Lower leg skin (tissue), 3 donors: ENCODE measurements at regions not wholly inside any gene's neighbourhood (a gene's known extent, or its start where the extent isn't known, plus 50 kb on each side); places are given as distances from the start of the nearest gene placed in this dataset.

Source experiments
- POLR2A ChIP-seq, 2 donors: fragments of 450-650 bp; IDR thresholded peaks; one replicate each; pipeline ENCODE4 v1.6.1; 2016 to 2017; ENCODE audit warnings: antibody characterized with exemption in 2 of 2, mild to moderate bottlenecking in 1 of 2, moderate library complexity in 1 of 2
- TF ChIP-seq, protein P1 (sequence below), 3 donors: fragments of 450-650 bp; IDR thresholded peaks; one replicate each; pipeline ENCODE4 v1.5.1; 2016; ENCODE audit warnings: antibody characterized with exemption in 3 of 3, mild to moderate bottlenecking in 3 of 3, moderate library complexity in 2 of 3

GRCh38 chr9:95691435-95691834, 174.7 kb upstream of the PTCH1 start:
- TF ChIP-seq, protein P1, sequence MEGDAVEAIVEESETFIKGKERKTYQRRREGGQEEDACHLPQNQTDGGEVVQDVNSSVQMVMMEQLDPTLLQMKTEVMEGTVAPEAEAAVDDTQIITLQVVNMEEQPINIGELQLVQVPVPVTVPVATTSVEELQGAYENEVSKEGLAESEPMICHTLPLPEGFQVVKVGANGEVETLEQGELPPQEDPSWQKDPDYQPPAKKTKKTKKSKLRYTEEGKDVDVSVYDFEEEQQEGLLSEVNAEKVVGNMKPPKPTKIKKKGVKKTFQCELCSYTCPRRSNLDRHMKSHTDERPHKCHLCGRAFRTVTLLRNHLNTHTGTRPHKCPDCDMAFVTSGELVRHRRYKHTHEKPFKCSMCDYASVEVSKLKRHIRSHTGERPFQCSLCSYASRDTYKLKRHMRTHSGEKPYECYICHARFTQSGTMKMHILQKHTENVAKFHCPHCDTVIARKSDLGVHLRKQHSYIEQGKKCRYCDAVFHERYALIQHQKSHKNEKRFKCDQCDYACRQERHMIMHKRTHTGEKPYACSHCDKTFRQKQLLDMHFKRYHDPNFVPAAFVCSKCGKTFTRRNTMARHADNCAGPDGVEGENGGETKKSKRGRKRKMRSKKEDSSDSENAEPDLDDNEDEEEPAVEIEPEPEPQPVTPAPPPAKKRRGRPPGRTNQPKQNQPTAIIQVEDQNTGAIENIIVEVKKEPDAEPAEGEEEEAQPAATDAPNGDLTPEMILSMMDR (IDR thresholded peaks at IDR 0.05): no peak
- TF ChIP-seq POLR2A (IDR thresholded peaks at IDR 0.05): no peak
